ENCODE measurements at regions not wholly inside any gene's neighbourhood (a gene's known extent, or its start where the extent isn't known, plus 50 kb on each side); places are given as distances from the start of the nearest gene placed in this dataset.

GRCh38 chr17:77273397-77274085 lies 132.8 kb downstream of the SEC14L1 start:
- Histone ChIP-seq H4K91ac (replicated peaks; ENCODE audit: insufficient read length, low read length) (no peak overlapping the region), H3K27ac (ENCODE audit: low read depth, low read length) (no peak overlapping the region), H2AK5ac (ENCODE audit: low read depth, low read length) (no peak overlapping the region), H4K5ac (ENCODE audit: insufficient read length, low read depth, low read length) (no peak overlapping the region), H3K23ac (ENCODE audit: insufficient read length) (no peak overlapping the region), H3K36me3 (ENCODE audit: control insufficient read depth in 2 of 4, insufficient read depth in 4 of 4, low read length in 3 of 4) (no peaks in the 10 kb centered on the region), H3K4me1 (replicated peaks in 1 of 4; ENCODE audit: control insufficient read depth in 3 of 4, insufficient read depth in 4 of 4, low read length in 3 of 4) (no peaks in the 10 kb centered on the region), H3K79me2 (ENCODE audit: control insufficient read depth in 1 of 2, insufficient read depth in 2 of 2, low read length in 2 of 2) (no peaks in the 10 kb centered on the region), H3K4me3 (ENCODE audit: extremely low read depth in 1 of 4, insufficient read depth in 2 of 4, low read depth in 3 of 4, low read length in 4 of 4) (no peak overlapping the region), H2BK5ac (ENCODE audit: low read depth, low read length) (no peak overlapping the region), H2BK12ac (ENCODE audit: low read depth, low read length) (no peak overlapping the region), H3K14ac (ENCODE audit: insufficient read length) (no peak overlapping the region), H3K56ac (replicated peaks; ENCODE audit: insufficient read length, low read depth, low read length) (no peak overlapping the region), H3K27me3 (replicated peaks in 1 of 4; ENCODE audit: control insufficient read depth in 3 of 4, extremely low read depth in 1 of 4, insufficient read depth in 3 of 4, low read length in 3 of 4) (no peaks in the 10 kb centered on the region), H2BK20ac (ENCODE audit: low read length) (no peak overlapping the region), H2BK120ac (replicated peaks; ENCODE audit: low read depth, low read length) (no peak overlapping the region), H3K79me1 (ENCODE audit: low read depth, low read length) (no peaks in the 10 kb centered on the region), H3K18ac (ENCODE audit: extremely low read depth, low read length) (no peak overlapping the region), H4K8ac (ENCODE audit: extremely low read depth, insufficient read depth, low read length) (no peak overlapping the region), H3K23me2 (ENCODE audit: low read depth, low read length) (no peaks in the 10 kb centered on the region), H4K20me1 (replicated peaks in 1 of 2; ENCODE audit: control insufficient read depth in 1 of 2, insufficient read depth in 2 of 2, low read length in 2 of 2) (no peaks in the 10 kb centered on the region), H3K4ac (replicated peaks; ENCODE audit: insufficient read length, low read depth, low read length) (no peak overlapping the region), H3K9ac (replicated peaks in 1 of 4; ENCODE audit: extremely low read depth in 1 of 4, low read depth in 3 of 4, low read length in 3 of 4) (no peak overlapping the region), H3K4me2 (ENCODE audit: insufficient read depth in 1 of 2, low read depth in 2 of 2, low read length in 2 of 2) (no peak overlapping the region), H2AFZ (ENCODE audit: low read length) (no peak overlapping the region), H3K9me3 (ENCODE audit: insufficient read depth in 2 of 2, low read depth in 1 of 2, low read length in 1 of 2) (no peaks in the 10 kb centered on the region), H2BK15ac (ENCODE audit: low read length) (no peak overlapping the region)
- FAIRE-seq (no peak), DNase-seq (ENCODE audit: low read depth in 1 of 2, low spot score in 2 of 2) (no peak)
- WGBS, 2 experiments (ENCODE audit: extremely low coverage in 1 of 2, insufficient coverage in 1 of 2, insufficient read length in 1 of 2, insufficient replicate concordance in 2 of 2, low coverage in 1 of 2, low lambda C conversion rate in 2 of 2, missing lambda C conversion rate in 1 of 2): 93% methylated on average over 7 of the region's 7 CpGs; no CpG with 5 or more reads in 1 of the 2 experiments
- no peak for TF ChIP-seq POLR2A (IDR thresholded peaks at IDR 0.05; ENCODE audit: control extremely low read depth in 1 of 2, low read depth in 2 of 2, low read length in 2 of 2)
- TF ChIP-seq CBX8 (IDR thresholded peaks at IDR 0.05; ENCODE audit: borderline replicate concordance, low read depth, low read length): no peak
- no peak for TF ChIP-seq USF2 (IDR thresholded peaks at IDR 0.05; ENCODE audit: low read length)
- no peak for TF ChIP-seq EGR1 (IDR thresholded peaks at IDR 0.05; ENCODE audit: borderline replicate concordance, low read depth, low read length)
- TF ChIP-seq KDM5A (IDR thresholded peaks at IDR 0.05; ENCODE audit: low read length): no peak
- TF ChIP-seq SIN3A (conservative IDR thresholded peaks at IDR 0.05 in 1 of 2, IDR thresholded peaks at IDR 0.05 in 1 of 2; ENCODE audit: low read depth in 1 of 2, low read length in 2 of 2): no peak
- TF ChIP-seq CHD1 (IDR thresholded peaks at IDR 0.05; ENCODE audit: low read depth, low read length): no peak
- POLR2A ChIA-PET (ENCODE audit: partially characterized antibody): interaction anchor here (0.6 to 1.0 kb wide), 2 partner anchors 18 to 36 kb away, joined by 3 read pairs; no protein-coding TSS in a partner anchor
- CTCF ChIA-PET (ENCODE audit: partially characterized antibody): interaction anchor here (0.9 to 2.7 kb wide), 4 partner anchors 8 to 19 kb away, joined by 3 to 10 read pairs (median 6); no protein-coding TSS in a partner anchor
